Keratinocyte (primary cell): ENCODE measurements at regions not wholly inside any gene's neighbourhood (a gene's known extent, or its start where the extent isn't known, plus 50 kb on each side); places are given as distances from the start of the nearest gene placed in this dataset.

Experiments used
- DNase-seq: peaks from one replicate; pipeline ENCODE4 v3.0.0-alpha.2; 2011; ENCODE audit warnings: low read depth, missing footprints, low spot score
- FAIRE-seq: peaks from 2 replicates; lab custom pipeline; 2011; peaks lifted over from hg19 to GRCh38; lab: Jason Lieb, UNC
- H2AFZ ChIP-seq: 2 replicates; pipeline ENCODE4 v1.6.0; 2012; ENCODE audit warnings: low read length, control low read depth, inconsistent platforms; ENCODE audit not compliant: control insufficient read depth
- H3K27ac ChIP-seq: 2 replicates; pipeline ENCODE4 v1.5.1; 2011; ENCODE audit warnings: low read length; ENCODE audit not compliant: control insufficient read depth, insufficient read depth
- H3K27me3 ChIP-seq: 3 replicates; pipeline ENCODE4 v1.6.0; 2011; ENCODE audit warnings: low read length; ENCODE audit not compliant: control insufficient read depth, insufficient read depth; ENCODE audit errors: extremely low read depth
- H3K36me3 ChIP-seq, 2 experiments: 2 replicates in 1 of 2; 3 replicates in 1 of 2; pipeline ENCODE4 v1.5.1; 2011; ENCODE audit warnings: low read length in 2 of 2, mild to moderate bottlenecking in 1 of 2; ENCODE audit not compliant: control insufficient read depth in 2 of 2, insufficient read depth in 2 of 2; ENCODE audit errors: extremely low read depth in 1 of 2
- H3K4me1 ChIP-seq: 3 replicates; pipeline ENCODE4 v1.5.1; 2011; ENCODE audit warnings: low read length; ENCODE audit not compliant: control insufficient read depth, insufficient read depth; ENCODE audit errors: extremely low read depth
- H3K4me2 ChIP-seq: 3 replicates; pipeline ENCODE4 v1.6.0; 2011; ENCODE audit warnings: low read depth, low read length; ENCODE audit not compliant: control insufficient read depth, insufficient read depth; ENCODE audit errors: extremely low read depth
- H3K4me3 ChIP-seq, 3 experiments: fragments of 200-600 bp in 1 of 3; sonication (generic) in 1 of 3; 2 replicates in 2 of 3; 3 replicates in 1 of 3; pipeline ENCODE4 v1.5.1; 2011 to 2016; ENCODE audit warnings: low read length in 3 of 3, mild to moderate bottlenecking in 3 of 3, control low read depth in 2 of 3, inconsistent platforms in 1 of 3, low read depth in 1 of 3, mixed read lengths in 1 of 3, mixed run types in 1 of 3, moderate library complexity in 1 of 3; ENCODE audit not compliant: control insufficient read depth in 2 of 3, insufficient read depth in 2 of 3; ENCODE audit errors: extremely low read depth in 1 of 3
- H3K79me2 ChIP-seq: 2 replicates; pipeline ENCODE4 v1.6.0; 2012; ENCODE audit warnings: low read length; ENCODE audit not compliant: control insufficient read depth, insufficient read depth
- H3K9ac ChIP-seq: 3 replicates; pipeline ENCODE4 v1.6.0; 2011; ENCODE audit warnings: low read length; ENCODE audit not compliant: control insufficient read depth, insufficient read depth; ENCODE audit errors: extremely low read depth
- H3K9me1 ChIP-seq: 3 replicates; pipeline ENCODE4 v1.6.0; 2011; ENCODE audit warnings: low read length; ENCODE audit not compliant: control insufficient read depth, insufficient read depth; ENCODE audit errors: extremely low read depth
- H3K9me3 ChIP-seq: 2 replicates; pipeline ENCODE4 v1.5.1; 2012; ENCODE audit warnings: low read depth, low read length; ENCODE audit not compliant: control insufficient read depth
- H4K20me1 ChIP-seq: 3 replicates; pipeline ENCODE4 v1.6.0; 2011; ENCODE audit warnings: low read length; ENCODE audit not compliant: control insufficient read depth, insufficient read depth; ENCODE audit errors: extremely low read depth
- EZH2 ChIP-seq: IDR thresholded peaks from one replicate; pipeline ENCODE4 v1.6.1; 2012; ENCODE audit warnings: inconsistent platforms, mild to moderate bottlenecking, low read length, moderate library complexity
- dilution Hi-C: fragments of 300-500 bp; cut with MboI; formaldehyde crosslinking; loops from one replicate; pipeline ENCODE4 v1.7.0; 2020; ENCODE audit warnings: low sequenced_read_pairs; ENCODE audit not compliant: extremely low pct_ligation_motif_present
- TF ChIP-seq, protein P1 (sequence below), 3 experiments: IDR thresholded peaks in 1 of 3; conservative IDR thresholded peaks in 1 of 3; optimal IDR thresholded peaks in 1 of 3; 2 replicates in 2 of 3; 3 replicates in 1 of 3; pipeline versions ENCODE3 to v1.5.1; 2011; ENCODE audit warnings: low read length in 3 of 3, mild to moderate bottlenecking in 3 of 3, moderate library complexity in 2 of 3, control low read depth in 1 of 3, inconsistent platforms in 1 of 3; ENCODE audit not compliant: insufficient read depth in 2 of 3; ENCODE audit errors: extremely low read depth in 1 of 3

DNA sequence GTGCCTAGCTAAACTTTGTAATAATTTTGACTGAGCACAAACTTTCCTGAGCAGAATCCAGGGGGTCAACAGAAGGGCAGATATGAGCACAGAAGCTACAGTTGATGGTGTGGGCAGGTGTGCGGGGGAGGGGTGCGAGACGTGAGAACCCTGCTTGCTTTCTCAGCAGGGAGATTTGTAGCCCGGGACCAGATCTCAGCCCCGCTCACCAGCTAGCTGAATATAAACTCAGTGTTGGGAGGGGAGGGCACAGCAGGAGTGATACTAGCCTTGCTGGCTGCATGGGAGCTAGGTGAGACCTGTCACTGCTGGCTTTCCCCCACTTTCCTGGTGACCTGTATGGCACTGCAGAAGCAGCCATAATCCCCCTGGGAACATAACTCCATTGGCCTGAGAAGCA, 83.4 kb downstream of the CLDN1 start:
- H3K4me3 ChIP-seq: no peak overlapping the region
- H3K36me3 ChIP-seq: no peaks in the 10 kb centered on the region
- TF ChIP-seq, protein P1, sequence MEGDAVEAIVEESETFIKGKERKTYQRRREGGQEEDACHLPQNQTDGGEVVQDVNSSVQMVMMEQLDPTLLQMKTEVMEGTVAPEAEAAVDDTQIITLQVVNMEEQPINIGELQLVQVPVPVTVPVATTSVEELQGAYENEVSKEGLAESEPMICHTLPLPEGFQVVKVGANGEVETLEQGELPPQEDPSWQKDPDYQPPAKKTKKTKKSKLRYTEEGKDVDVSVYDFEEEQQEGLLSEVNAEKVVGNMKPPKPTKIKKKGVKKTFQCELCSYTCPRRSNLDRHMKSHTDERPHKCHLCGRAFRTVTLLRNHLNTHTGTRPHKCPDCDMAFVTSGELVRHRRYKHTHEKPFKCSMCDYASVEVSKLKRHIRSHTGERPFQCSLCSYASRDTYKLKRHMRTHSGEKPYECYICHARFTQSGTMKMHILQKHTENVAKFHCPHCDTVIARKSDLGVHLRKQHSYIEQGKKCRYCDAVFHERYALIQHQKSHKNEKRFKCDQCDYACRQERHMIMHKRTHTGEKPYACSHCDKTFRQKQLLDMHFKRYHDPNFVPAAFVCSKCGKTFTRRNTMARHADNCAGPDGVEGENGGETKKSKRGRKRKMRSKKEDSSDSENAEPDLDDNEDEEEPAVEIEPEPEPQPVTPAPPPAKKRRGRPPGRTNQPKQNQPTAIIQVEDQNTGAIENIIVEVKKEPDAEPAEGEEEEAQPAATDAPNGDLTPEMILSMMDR (optimal IDR thresholded peaks at IDR 0.05 in 1 of 3, IDR thresholded peaks at IDR 0.05 in 1 of 3, conservative IDR thresholded peaks at IDR 0.05 in 1 of 3; ENCODE audit: extremely low read depth in 1 of 3, insufficient read depth in 2 of 3, low read length in 3 of 3): no peak
- TF ChIP-seq EZH2: no peak
- no peaks in the 10 kb centered on the region for H3K9me3 ChIP-seq
- H3K4me2 ChIP-seq: no peak overlapping the region
- no peaks in the 10 kb centered on the region for H3K79me2 ChIP-seq
- no peak for DNase-seq
- H3K9me1 ChIP-seq: no peaks in the 10 kb centered on the region
- no peaks in the 10 kb centered on the region for H3K27me3 ChIP-seq
- no peaks in the 10 kb centered on the region for H3K4me1 ChIP-seq
- no peaks in the 10 kb centered on the region for H4K20me1 ChIP-seq
- dilution Hi-C loops: no loop called here
- FAIRE-seq: no peak
- H3K27ac ChIP-seq: no peak overlapping the region
- H2AFZ ChIP-seq: no peak overlapping the region
- no peak overlapping the region for H3K9ac ChIP-seq

DNA sequence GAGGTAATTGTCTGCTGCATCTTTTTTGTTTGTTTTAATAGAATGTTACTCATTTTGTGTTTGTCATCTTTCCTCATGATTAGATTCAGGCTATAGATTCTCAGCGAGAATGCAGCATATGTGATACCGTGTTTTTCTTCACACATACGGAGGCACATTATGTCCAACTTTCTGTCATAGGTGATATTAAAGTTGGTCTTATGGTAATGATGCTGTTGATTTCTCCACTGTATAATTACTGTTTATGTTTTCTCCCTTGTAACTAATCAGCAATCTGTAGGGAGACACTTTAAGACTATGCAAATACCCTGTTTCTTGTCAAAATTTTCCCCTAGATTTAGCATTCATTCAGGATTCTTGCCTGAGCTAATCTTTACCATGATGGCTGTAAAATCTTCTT, 87.6 kb downstream of the CLDN1 start:
- dilution Hi-C loops: no loop called here
- Histone ChIP-seq H3K4me3 (no peak overlapping the region), H4K20me1 (no peaks in the 10 kb centered on the region), H3K27me3 (no peaks in the 10 kb centered on the region), H3K4me2 (no peak overlapping the region), H2AFZ (no peak overlapping the region), H3K9me3 (no peaks in the 10 kb centered on the region), H3K27ac (no peak overlapping the region), H3K4me1 (peaks cover 30% of the 10 kb centered on the region), H3K79me2 (no peaks in the 10 kb centered on the region), H3K9ac (no peak overlapping the region), H3K36me3 (no peaks in the 10 kb centered on the region), H3K9me1 (no peaks in the 10 kb centered on the region)
- FAIRE-seq (no peak), DNase-seq (no peak)
- no peak for TF ChIP-seq EZH2
- TF ChIP-seq, protein P1 (optimal IDR thresholded peaks at IDR 0.05 in 1 of 3, IDR thresholded peaks at IDR 0.05 in 1 of 3, conservative IDR thresholded peaks at IDR 0.05 in 1 of 3; ENCODE audit: extremely low read depth in 1 of 3, insufficient read depth in 2 of 3, low read length in 3 of 3): no peak
